ENCODE measurements at regions not wholly inside any gene's neighbourhood (a gene's known extent, or its start where the extent isn't known, plus 50 kb on each side); places are given as distances from the start of the nearest gene placed in this dataset.
"Not testable (repeated sequence)": the region's sequence is repeated elsewhere in the genome, so short reads cannot be mapped to it uniquely, and the experiment has no call there.

GRCh38 chr16:18263046-18263445, 73.5 kb downstream of the NPIPA8 start:
- not testable (repeated sequence) for DNase-seq (ENCODE audit: low spot score)

- not testable (repeated sequence) for DNase-seq (ENCODE audit: low spot score)
These were observed 74.7 kb downstream of the NPIPA8 start for GRCh38 chr16:18261848-18262247.

GRCh38 chr16:18259496-18260176, 76.9 kb downstream of the NPIPA8 start:
- not testable (repeated sequence) for DNase-seq (ENCODE audit: low spot score)

GRCh38 chr16:18252943-18253342, 83.6 kb downstream of the NPIPA8 start:
- DNase-seq (ENCODE audit: low spot score), result not testable (repeated sequence)

- not testable (repeated sequence) for DNase-seq (ENCODE audit: low spot score)
These were observed 106.0 kb downstream of the NPIPA8 start for GRCh38 chr16:18230505-18230904.

GRCh38 chr16:18222054-18223009, 114.2 kb downstream of the NPIPA8 start:
- not testable (repeated sequence) for DNase-seq (ENCODE audit: low spot score)

- DNase-seq (ENCODE audit: low spot score), result not testable (repeated sequence)
These were observed 118.8 kb downstream of the NPIPA8 start for GRCh38 chr16:18217741-18218140.

- DNase-seq (ENCODE audit: low spot score), result not testable (repeated sequence)
These were observed 119.7 kb downstream of the NPIPA8 start for GRCh38 chr16:18216814-18217213.

GRCh38 chr16:18213810-18214209, 122.7 kb downstream of the NPIPA8 start:
- not testable (repeated sequence) for DNase-seq (ENCODE audit: low spot score)

- DNase-seq (ENCODE audit: low spot score), result not testable (repeated sequence)
These were observed 125.0 kb downstream of the NPIPA8 start for GRCh38 chr16:18211505-18211904.

GRCh38 chr16:18204786-18205185, 131.8 kb downstream of the NPIPA8 start:
- not testable (repeated sequence) for DNase-seq (ENCODE audit: low spot score)

- not testable (repeated sequence) for DNase-seq (ENCODE audit: low spot score)
These were observed 132.2 kb downstream of the NPIPA8 start for GRCh38 chr16:18204309-18204708.

- DNase-seq (ENCODE audit: low spot score), result not testable (repeated sequence)
These were observed 135.0 kb downstream of the NPIPA8 start for GRCh38 chr16:18201511-18201910.

- DNase-seq (ENCODE audit: low spot score), result not testable (repeated sequence)
These were observed 144.1 kb downstream of the NPIPA8 start for GRCh38 chr16:18192389-18192788.

GRCh38 chr16:18190179-18190578, 146.4 kb downstream of the NPIPA8 start:
- not testable (repeated sequence) for DNase-seq (ENCODE audit: low spot score)

GRCh38 chr16:18184755-18185154, 151.8 kb downstream of the NPIPA8 start:
- not testable (repeated sequence) for DNase-seq (ENCODE audit: low spot score)

- DNase-seq (ENCODE audit: low spot score), result not testable (repeated sequence)
These were observed 155.5 kb downstream of the NPIPA8 start for GRCh38 chr16:18181028-18181427.

- DNase-seq (ENCODE audit: low spot score), result not testable (repeated sequence)
These were observed 162.5 kb downstream of the NPIPA8 start for GRCh38 chr16:18173945-18174497.

- not testable (repeated sequence) for DNase-seq (ENCODE audit: low spot score)
These were observed 174.2 kb downstream of the NPIPA8 start for GRCh38 chr16:18162293-18162692.

GRCh38 chr16:18161224-18161623, 175.3 kb downstream of the NPIPA8 start:
- not testable (repeated sequence) for DNase-seq (ENCODE audit: low spot score)

- DNase-seq (ENCODE audit: low spot score), result not testable (repeated sequence)
These were observed 177.4 kb downstream of the NPIPA8 start for GRCh38 chr16:18159185-18159584.

GRCh38 chr16:18157854-18158253, 178.7 kb downstream of the NPIPA8 start:
- not testable (repeated sequence) for DNase-seq (ENCODE audit: low spot score)
